Activated CD8-positive, alpha-beta memory T cell treated with anti-CD3 and anti-CD28 coated beads for 24 hours (primary cell): ENCODE measurements at regions not wholly inside any gene's neighbourhood (a gene's known extent, or its start where the extent isn't known, plus 50 kb on each side); places are given as distances from the start of the nearest gene placed in this dataset.

ENCODE experiments used
- DNase-seq: peaks from one replicate; pipeline ENCODE4 v3.0.0-alpha.2; 2020

DNA sequence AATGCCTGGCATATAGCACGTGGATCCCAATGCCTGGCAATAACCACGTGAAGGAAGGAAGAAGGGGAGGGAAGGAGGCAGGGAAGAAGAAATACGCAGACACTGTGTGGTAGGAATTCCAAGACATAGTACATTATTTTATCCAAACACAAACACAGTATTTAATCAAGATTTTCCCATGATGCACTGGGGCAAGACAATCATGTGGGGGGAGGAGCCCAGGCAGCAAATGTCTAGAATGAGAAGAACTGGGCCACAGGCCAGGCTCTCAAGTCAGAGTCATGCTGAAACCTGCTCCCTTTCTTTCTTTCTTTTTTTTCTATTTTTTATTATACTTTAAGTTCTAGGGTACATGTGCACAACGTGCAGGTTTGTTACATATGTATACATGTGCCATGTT is 717.9 kb downstream of the UQCRFS1 start:
- DNase-seq, result no peak

- DNase-seq, result no peak
These were observed 718.5 kb downstream of the UQCRFS1 start for GRCh38 chr19:28494461-28494860.

DNA sequence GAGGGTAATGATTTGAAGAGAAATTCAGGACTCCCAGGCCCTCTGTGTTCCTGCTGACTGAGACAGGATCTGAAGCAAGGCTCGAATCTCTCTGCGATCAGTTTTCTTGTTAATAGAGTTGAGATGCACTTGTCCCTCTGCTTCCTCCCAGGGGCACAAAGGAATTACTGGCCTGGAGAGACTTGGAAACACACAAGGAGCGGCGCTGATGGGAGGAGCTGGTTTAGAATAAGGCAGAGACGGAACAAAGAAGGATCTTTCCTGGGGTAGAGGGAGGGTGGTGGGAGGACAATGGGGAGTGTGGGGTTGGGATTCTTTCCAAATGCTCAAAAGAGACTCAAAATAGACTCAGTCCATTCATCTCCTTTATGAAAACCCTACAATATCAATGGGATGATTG is 719.1 kb downstream of the UQCRFS1 start:
- no peak for DNase-seq

- DNase-seq, result no peak
These were observed 720.3 kb downstream of the UQCRFS1 start for GRCh38 chr19:28492621-28493020.

DNA sequence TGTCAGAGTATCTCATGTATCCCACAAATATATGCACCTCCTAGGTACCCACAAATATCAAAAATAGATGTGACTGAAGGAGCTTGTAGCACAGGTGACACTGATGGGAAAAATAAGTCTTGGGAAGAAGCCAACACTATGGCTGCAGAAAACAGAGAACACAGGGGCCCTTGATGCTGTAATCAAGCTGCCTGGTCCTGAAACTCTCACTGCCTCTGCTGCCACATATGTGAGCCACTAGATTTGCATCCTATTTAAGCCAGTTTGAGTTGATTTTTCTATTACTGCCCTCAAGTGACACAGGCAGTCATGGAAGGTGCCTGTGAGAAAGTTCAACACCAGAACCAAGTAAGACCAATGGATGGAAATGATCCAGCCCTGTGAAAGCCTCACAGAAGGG is 720.8 kb downstream of the UQCRFS1 start:
- no peak for DNase-seq

- DNase-seq, result no peak
These were observed 723.2 kb downstream of the UQCRFS1 start for GRCh38 chr19:28489776-28490175.

GRCh38 chr19:28489126-28489660 is 723.8 kb downstream of the UQCRFS1 start:
- no peak for DNase-seq

- no peak for DNase-seq
These were observed 725.0 kb downstream of the UQCRFS1 start for GRCh38 chr19:28487999-28488398.

GRCh38 chr19:28486926-28487325 is 726.0 kb downstream of the UQCRFS1 start:
- no peak for DNase-seq

GRCh38 chr19:28486473-28486872 is 726.5 kb downstream of the UQCRFS1 start:
- no peak for DNase-seq

DNA sequence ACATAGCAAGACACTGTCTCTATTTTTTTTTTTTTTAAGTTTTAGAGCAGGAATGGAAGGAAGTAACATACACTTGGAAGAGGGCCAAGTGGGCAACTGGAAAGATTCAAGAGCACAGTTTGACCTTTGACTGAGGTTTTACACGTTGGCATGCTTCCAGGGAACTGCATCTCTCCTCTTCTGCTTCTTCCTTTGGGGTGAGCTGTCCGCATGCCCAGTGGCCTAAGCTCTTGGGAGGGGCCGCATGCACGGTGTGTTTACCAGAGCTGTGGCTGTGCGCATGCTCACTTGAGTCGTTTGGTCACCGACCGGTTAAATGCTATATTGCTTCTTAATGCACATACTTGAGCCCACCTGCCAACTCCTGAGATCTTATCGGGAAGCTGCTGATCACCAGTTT is 727.7 kb downstream of the UQCRFS1 start:
- no peak for DNase-seq

DNA sequence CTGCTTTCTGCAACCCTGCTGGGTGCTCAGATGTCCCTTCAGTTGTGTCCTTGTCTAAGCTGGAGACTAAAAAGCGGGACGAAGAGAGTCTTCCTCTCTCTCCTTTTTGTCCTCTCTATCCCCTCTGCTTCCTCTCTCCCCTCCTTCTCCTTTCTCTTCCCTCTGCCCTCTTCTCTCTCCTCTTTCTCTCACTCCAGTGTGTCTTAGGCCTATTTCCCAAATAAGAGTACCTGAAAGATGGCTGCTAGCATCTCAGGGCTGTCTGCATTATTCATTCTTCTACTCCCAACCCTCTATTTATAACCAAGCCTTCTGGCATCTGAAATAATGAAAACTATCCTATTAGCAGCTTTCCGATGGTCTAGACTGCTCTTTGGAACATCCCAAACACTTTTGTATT is 729.8 kb downstream of the UQCRFS1 start:
- no peak for DNase-seq

DNA sequence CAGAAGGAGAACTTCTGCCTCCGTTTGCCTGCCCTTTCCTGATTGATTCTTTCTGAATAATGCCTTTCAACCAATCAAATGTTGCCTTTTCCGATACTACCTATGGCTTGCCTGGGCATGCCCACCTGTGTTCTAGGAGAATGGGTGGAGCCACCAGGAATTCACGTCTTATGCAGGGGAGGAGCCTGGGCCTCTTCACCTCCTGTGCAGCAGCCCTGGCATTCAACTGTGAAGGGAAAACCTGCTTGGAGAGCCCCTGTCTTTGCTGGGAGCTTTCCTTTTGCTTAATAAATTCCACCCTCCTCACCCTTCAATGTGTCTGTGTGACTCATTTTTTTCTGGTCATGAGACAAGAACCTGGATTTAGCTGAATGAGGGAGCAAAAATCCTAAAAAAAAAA is 730.7 kb downstream of the UQCRFS1 start:
- no peak for DNase-seq

DNA sequence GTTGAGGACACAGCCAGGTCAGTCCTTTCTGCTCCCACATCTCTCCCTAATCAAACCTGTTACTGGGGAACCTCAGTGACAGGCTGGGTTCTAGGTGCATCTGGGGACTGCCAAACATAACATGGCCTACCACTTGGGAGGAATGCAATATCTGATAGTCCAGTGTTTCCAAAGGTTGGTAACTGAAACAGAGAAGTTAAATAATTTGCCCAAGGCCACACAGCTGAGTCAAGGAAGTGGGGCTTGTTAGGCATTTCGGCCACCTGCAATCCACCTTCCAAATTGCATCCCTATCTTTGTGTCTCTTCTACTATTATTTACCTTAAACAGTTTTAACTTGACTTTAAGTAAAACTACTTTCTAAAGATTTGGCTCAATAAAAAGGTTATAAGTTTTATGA is 731.3 kb downstream of the UQCRFS1 start:
- no peak for DNase-seq

GRCh38 chr19:28475525-28475924 is 737.4 kb downstream of the UQCRFS1 start:
- DNase-seq, result no peak

DNA sequence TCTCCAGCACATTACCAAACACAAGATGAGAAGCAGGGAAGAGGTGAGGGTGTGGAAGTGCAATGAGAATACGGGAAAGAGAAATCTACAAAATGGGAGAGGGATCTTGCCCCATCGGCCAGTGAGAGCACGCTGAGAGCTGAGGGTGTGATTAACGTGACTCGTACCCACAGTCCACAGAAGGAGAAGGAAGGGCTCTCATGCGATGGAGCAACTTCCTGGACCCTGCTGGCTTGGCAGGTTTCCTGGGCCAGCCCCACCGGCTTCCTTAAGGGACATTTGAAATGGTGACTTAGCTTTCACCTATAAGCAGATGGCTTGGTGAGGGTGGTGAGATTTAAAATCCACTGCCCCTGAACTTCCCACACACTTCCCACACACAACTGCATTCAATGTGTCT is 740.1 kb downstream of the UQCRFS1 start:
- DNase-seq, result no peak

GRCh38 chr19:28471731-28472510 is 741.0 kb downstream of the UQCRFS1 start:
- no peak for DNase-seq

DNA sequence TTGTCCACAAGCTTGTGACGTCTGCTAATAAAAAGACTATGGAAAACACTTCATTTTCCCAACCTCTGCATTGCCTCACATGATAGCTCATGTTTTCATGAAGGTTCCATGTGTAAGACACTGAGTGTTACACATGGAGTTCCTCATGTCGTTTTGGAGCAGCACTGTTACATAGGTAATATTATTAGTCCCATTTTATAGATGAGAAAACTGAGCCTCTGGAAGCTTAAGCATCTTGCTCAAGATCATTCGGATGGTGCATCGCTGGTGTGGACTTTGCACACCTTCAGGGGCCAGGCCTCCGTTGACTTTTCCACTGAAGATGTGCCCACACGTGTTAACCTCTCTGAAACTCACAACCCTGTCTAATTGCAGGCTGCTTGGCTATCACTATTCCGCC is 743.4 kb downstream of the UQCRFS1 start:
- DNase-seq, result no peak

DNA sequence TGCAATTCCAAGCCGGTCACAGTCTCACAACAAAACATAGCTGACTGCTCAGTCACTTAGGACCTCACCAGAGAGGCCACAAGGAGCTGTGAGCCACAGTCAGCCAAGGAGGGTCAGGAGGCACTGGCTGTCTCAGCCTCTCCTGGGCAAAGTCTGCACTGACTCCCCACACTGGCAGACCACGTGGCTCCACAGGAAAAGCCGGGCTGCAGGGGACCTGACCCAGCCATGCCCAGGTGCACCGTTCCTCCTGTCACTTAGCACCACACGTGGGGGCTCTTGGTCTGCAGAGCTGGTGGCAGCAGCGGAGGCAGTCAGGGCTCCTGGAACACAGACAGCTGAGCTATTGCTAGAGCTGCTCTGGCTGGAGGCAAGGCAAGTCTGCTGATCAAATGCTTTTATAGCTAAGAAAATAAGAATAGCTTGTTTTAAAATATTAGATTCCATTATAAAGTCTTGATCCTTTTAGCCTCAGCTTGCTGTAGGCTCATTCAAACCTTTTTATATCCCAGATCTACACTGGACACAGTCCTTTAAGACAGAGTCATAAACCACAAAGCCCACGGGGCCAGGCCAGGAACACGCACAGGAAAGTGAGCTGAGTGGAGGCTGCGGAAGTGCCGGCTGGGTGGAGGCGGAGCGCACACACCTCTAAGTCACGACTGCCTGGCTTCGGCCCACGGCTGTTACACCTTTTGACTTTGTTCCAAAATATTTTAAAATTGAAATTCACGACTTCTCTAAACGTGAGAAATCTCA is 744.1 kb downstream of the UQCRFS1 start:
- DNase-seq, result peak; percentile 61

DNA sequence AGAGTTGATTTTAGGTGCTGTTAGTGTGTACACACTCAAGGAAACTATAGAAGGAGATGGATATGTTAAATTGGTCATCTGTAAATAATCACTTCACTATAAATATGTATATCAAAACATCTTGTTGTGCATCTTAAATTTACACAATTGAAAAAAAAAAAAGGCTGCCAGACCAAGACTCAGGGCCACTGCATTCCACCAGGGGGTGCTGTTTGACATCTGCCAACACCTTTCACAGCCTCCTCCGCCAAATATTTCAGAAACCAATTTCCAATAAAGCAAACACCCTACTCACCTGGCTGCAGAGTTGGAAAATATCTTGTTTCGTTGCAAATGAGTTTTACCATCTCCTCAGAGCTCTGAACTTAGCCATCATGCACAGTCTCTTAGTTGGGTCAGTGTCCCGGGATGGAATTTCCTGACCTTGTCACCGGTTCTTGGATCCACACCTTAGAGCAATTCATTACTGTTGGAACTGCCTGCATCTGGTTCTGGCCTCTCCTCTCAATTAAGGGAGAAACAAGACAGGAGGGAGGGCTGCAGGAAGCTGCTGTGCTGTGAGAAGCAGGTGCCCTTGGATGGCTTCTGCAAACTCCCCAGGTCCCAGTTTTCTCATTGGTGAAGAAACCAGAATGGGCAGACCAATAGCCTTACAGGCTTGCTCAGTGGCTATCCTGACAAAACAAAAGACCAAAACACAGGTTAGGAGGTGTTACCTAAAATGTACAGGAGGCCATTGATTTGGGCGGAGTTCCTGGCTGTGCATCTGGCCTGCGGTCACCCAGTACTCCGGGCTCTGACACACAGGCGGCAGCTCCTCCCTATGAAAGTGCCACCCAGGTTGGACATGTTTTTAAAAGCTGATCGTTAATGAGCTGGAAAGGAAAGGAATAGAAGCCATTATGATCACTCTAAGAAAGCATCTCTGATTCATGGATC is 746.6 kb downstream of the UQCRFS1 start:
- peak; percentile 82 for DNase-seq

DNA sequence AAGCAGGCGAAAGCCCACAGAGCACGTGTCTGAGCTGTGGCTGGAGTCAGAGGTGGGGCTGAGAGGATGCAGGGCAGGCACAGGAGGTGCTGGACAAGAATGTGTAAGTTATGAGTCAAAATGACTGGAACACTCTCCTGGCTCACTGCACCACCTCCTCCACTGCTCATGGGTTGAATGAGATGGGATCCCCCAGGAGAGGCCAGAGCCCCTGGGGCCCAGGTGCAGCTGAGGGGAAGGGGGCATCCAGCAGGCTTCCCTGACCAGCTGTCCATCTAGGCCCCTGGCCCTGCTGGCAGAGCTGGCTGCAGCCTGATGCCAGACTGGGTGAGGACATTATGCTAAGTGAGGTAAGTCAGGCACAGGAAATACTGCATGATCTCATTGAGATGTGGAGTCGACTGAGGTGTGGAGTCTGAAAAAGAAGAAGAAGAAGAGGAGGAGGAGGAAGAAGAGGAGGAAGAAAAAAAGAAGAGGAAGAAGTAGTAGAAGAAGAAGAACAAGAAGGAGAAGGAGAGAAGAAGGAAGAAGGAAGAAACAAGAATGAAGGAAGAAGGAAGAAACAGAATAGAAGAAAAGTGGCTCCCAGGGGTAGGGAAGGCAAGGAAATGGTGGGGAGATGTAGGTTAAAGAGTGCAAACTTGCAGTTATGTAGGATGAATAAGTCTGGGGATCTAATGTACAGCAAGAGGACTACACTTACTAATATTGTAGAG is 747.4 kb downstream of the UQCRFS1 start:
- DNase-seq, result no peak

- no peak for DNase-seq
These were observed 749.4 kb downstream of the UQCRFS1 start for GRCh38 chr19:28463493-28464053.
